ENCODE measurements at regions not wholly inside any gene's neighbourhood (a gene's known extent, or its start where the extent isn't known, plus 50 kb on each side); places are given as distances from the start of the nearest gene placed in this dataset.

GRCh38 chr15:48006031-48006511, 114.7 kb upstream of the SLC24A5 start:
- TF ChIP-seq CTCF (conservative IDR thresholded peaks at IDR 0.05; ENCODE audit: low read length): no peak
- no peak for TF ChIP-seq EZH2phosphoT487 (IDR thresholded peaks at IDR 0.05; ENCODE audit: borderline replicate concordance)

Data from Loucy (cell line).